ENCODE measurements at regions not wholly inside any gene's neighbourhood (a gene's known extent, or its start where the extent isn't known, plus 50 kb on each side); places are given as distances from the start of the nearest gene placed in this dataset.

GRCh38 chr5:51988634-51989033, 605.4 kb downstream of the ISL1 start:
- TF ChIP-seq CTCF (IDR thresholded peaks at IDR 0.05) (no peak), POLR2A (IDR thresholded peaks at IDR 0.05) (no peak)

Measured in right lobe of liver (tissue), 4 donors.